ENCODE measurements at regions not wholly inside any gene's neighbourhood (a gene's known extent, or its start where the extent isn't known, plus 50 kb on each side); places are given as distances from the start of the nearest gene placed in this dataset.

DNA sequence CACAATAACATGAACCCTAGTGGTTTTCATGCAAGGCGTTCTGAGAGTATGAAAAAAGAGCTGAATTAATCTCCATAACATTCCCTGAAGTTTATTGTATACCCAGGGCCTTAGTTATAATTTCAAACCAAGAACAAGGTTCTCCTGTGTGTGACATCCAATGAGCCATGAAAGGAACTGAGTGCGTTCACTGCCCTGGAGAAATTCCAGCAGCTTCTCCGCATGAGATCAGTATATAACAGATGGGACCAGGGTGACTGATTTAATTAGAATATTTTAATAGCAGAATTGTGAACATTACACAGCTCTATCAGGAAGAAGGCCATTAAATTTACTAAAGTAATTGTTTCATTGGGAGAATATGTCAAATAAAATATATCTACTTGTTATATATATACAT lies 1190.5 kb upstream of the SLC10A2 start (continued):
- TF ChIP-seq EZH2 (IDR thresholded peaks at IDR 0.05; ENCODE audit: low read depth, unreplicated experiment), result no peak
- no peak for TF ChIP-seq CREB1 (CRISPR knock-in tag; IDR thresholded peaks at IDR 0.05; ENCODE audit: low read depth)

- Histone ChIP-seq H3K9me2 (ENCODE audit: insufficient read depth) (no peaks in the 10 kb centered on the region), H3K27ac (ENCODE audit: low read depth) (peak overlapping the region; percentile 88), H3K79me2 (replicated peaks; ENCODE audit: insufficient read depth) (no peaks in the 10 kb centered on the region), H2AFZ (no peak overlapping the region), H3K36me3 (ENCODE audit: insufficient read depth) (no peaks in the 10 kb centered on the region), H3K27me3 (ENCODE audit: insufficient read depth) (no peaks in the 10 kb centered on the region), H3K4me3 (peak overlapping the region; percentile 11), H3K4me1 (ENCODE audit: insufficient read depth) (peaks cover 30% of the 10 kb centered on the region), H3K4me2 (peak overlapping the region; percentile 37), H3F3A (replicated peaks; ENCODE audit: low read depth) (no peaks in the 10 kb centered on the region), H4K20me1 (replicated peaks; ENCODE audit: insufficient read depth) (no peaks in the 10 kb centered on the region)
- TF ChIP-seq ZNF462 (CRISPR knock-in tag; IDR thresholded peaks at IDR 0.05) (peak; percentile 71; the same call in 1 of the 2 replicates), STAT1 (IDR thresholded peaks at IDR 0.05; ENCODE audit: unreplicated experiment) (no peak), NANOG (IDR thresholded peaks at IDR 0.05; ENCODE audit: borderline replicate concordance) (peak; percentile 80; the same call in 1 of the 2 replicates)
- Mint-ChIP-seq H3K36me3 (ENCODE audit: low read depth) (peaks cover 3% of the 10 kb centered on the region; the same call in 1 of the 3 replicates), H3K4me3 (peak overlapping the region; percentile 55), H3K27me3 (ENCODE audit: insufficient read depth, low read depth, poor library complexity) (no peaks in the 10 kb centered on the region), H3K4me1 (peaks cover 37% of the 10 kb centered on the region), H3K9me3 (no peaks in the 10 kb centered on the region; the same call in 2 of the 3 replicates), H3K27ac (peak overlapping the region; percentile 94)
- ATAC-seq, result peak; percentile 58
- peak; percentile 56 for DNase-seq (ENCODE audit: low spot score)
These were observed 1187.0 kb upstream of the SLC10A2 start for GRCh38 chr13:104253063-104253680.

All from GM23338 (cell line).